ENCODE measurements at regions not wholly inside any gene's neighbourhood (a gene's known extent, or its start where the extent isn't known, plus 50 kb on each side); places are given as distances from the start of the nearest gene placed in this dataset.

- Histone ChIP-seq H3K9me3 (ENCODE audit: insufficient read depth, low read depth) (no peaks in the 10 kb centered on the region; the same call in 1 of the 2 replicates), H3K79me2 (ENCODE audit: low read depth) (no peaks in the 10 kb centered on the region), H3K27ac (no peak overlapping the region), H3K27me3 (ENCODE audit: insufficient read depth, low read depth) (no peaks in the 10 kb centered on the region), H3K4me2 (no peak overlapping the region), H3K36me3 (ENCODE audit: low read depth) (no peaks in the 10 kb centered on the region), H4K20me1 (ENCODE audit: insufficient read depth) (no peaks in the 10 kb centered on the region), H2AFZ (no peak overlapping the region), H3K4me1 (replicated peaks; ENCODE audit: insufficient read depth) (no peaks in the 10 kb centered on the region), H3F3A (ENCODE audit: insufficient read depth, low read depth) (no peaks in the 10 kb centered on the region), H3K9me2 (ENCODE audit: insufficient read depth) (no peaks in the 10 kb centered on the region), H3K4me3 (no peak overlapping the region)
- ChIA-PET CTCF (no interaction called here), POLR2A (ENCODE audit: unreplicated experiment) (no interaction called here)
- no TSS peak for BruUV-seq (replicated peaks)
- no peak for DNase-seq
- no peak for TF ChIP-seq CTCF (conservative IDR thresholded peaks at IDR 0.05)
- TF ChIP-seq EZH2 (IDR thresholded peaks at IDR 0.05; ENCODE audit: low read depth): no peak
- intact Hi-C loops (cut with micrococcal nuclease; ENCODE audit: unreplicated experiment): no loop called here
These were observed 257.7 kb downstream of the SLITRK6 start for GRCh38 chr13:85541476-85541875.

- H3K36me3 ChIP-seq (ENCODE audit: low read depth): no peaks in the 10 kb centered on the region
- no peaks in the 10 kb centered on the region for H4K20me1 ChIP-seq (ENCODE audit: insufficient read depth)
- no peak overlapping the region for H3K4me3 ChIP-seq
- no peaks in the 10 kb centered on the region for H3K4me1 ChIP-seq (replicated peaks; ENCODE audit: insufficient read depth)
- H3K79me2 ChIP-seq (ENCODE audit: low read depth): no peaks in the 10 kb centered on the region
- ChIA-PET CTCF (interaction anchor here (0.7 kb wide), 1 partner anchor 860 kb away, joined by 3 read pairs; no protein-coding TSS in a partner anchor), POLR2A (ENCODE audit: unreplicated experiment) (no interaction called here)
- no TSS peak for BruUV-seq (replicated peaks)
- H3F3A ChIP-seq (ENCODE audit: insufficient read depth, low read depth): no peaks in the 10 kb centered on the region
- no peaks in the 10 kb centered on the region; the same call in 1 of the 2 replicates for H3K9me3 ChIP-seq (ENCODE audit: insufficient read depth, low read depth)
- no peaks in the 10 kb centered on the region for H3K27me3 ChIP-seq (ENCODE audit: insufficient read depth, low read depth)
- no peak for DNase-seq
- intact Hi-C loops (cut with micrococcal nuclease; ENCODE audit: unreplicated experiment): no loop called here
- no peaks in the 10 kb centered on the region for H3K9me2 ChIP-seq (ENCODE audit: insufficient read depth)
- H3K4me2 ChIP-seq: no peak overlapping the region
- TF ChIP-seq CTCF (conservative IDR thresholded peaks at IDR 0.05) (no peak), EZH2 (IDR thresholded peaks at IDR 0.05; ENCODE audit: low read depth) (no peak)
- no peak overlapping the region for H2AFZ ChIP-seq
- H3K27ac ChIP-seq: no peak overlapping the region
These were observed 260.3 kb downstream of the SLITRK6 start for GRCh38 chr13:85538957-85539356.

- Histone ChIP-seq H3F3A (ENCODE audit: insufficient read depth, low read depth) (no peaks in the 10 kb centered on the region), H2AFZ (no peak overlapping the region), H3K4me3 (no peak overlapping the region), H3K9me3 (ENCODE audit: insufficient read depth, low read depth) (no peaks in the 10 kb centered on the region; the same call in 1 of the 2 replicates), H3K9me2 (ENCODE audit: insufficient read depth) (no peaks in the 10 kb centered on the region), H4K20me1 (ENCODE audit: insufficient read depth) (no peaks in the 10 kb centered on the region), H3K4me2 (no peak overlapping the region), H3K27me3 (ENCODE audit: insufficient read depth, low read depth) (no peaks in the 10 kb centered on the region), H3K27ac (no peak overlapping the region), H3K36me3 (ENCODE audit: low read depth) (no peaks in the 10 kb centered on the region), H3K4me1 (replicated peaks; ENCODE audit: insufficient read depth) (no peaks in the 10 kb centered on the region), H3K79me2 (ENCODE audit: low read depth) (no peaks in the 10 kb centered on the region)
- ChIA-PET POLR2A (ENCODE audit: unreplicated experiment) (no interaction called here), CTCF (no interaction called here)
- TF ChIP-seq EZH2 (IDR thresholded peaks at IDR 0.05; ENCODE audit: low read depth): no peak
- TF ChIP-seq CTCF (conservative IDR thresholded peaks at IDR 0.05): no peak
- no TSS peak for BruUV-seq (replicated peaks)
- intact Hi-C loops (cut with micrococcal nuclease; ENCODE audit: unreplicated experiment): no loop called here
- DNase-seq: no peak
These were observed 261.6 kb downstream of the SLITRK6 start for GRCh38 chr13:85537601-85538000.

All from PC-9 (cell line).